DND-41 (cell line): ENCODE measurements at regions not wholly inside any gene's neighbourhood (a gene's known extent, or its start where the extent isn't known, plus 50 kb on each side); places are given as distances from the start of the nearest gene placed in this dataset.

Source experiments
- ATAC-seq: fragments of 200-7000 bp; cut with Tn5 transposase; 3 replicates; pipeline ENCODE4 v1.9.1; 2021; ENCODE audit warnings: low read depth; ENCODE audit not compliant: insufficient read depth
- DNase-seq: peaks from one replicate; pipeline ENCODE4 v3.0.0-alpha.2; 2020
- H2AFZ ChIP-seq: 2 replicates; pipeline ENCODE4 v1.6.0; 2012; ENCODE audit warnings: low read depth, low read length
- H3K27ac ChIP-seq: 2 replicates; pipeline ENCODE4 v1.5.1; 2012; ENCODE audit warnings: low read length, inconsistent platforms
- H3K27me3 ChIP-seq: fragments of 200-600 bp; sonication (generic); 2 replicates; pipeline ENCODE4 v1.6.0; 2012; ENCODE audit warnings: low read length, mild to moderate bottlenecking, inconsistent platforms; ENCODE audit not compliant: insufficient read depth, poor library complexity
- H3K36me3 ChIP-seq: 2 replicates; pipeline ENCODE4 v1.5.1; 2012; ENCODE audit warnings: low read length, inconsistent platforms; ENCODE audit not compliant: insufficient read depth
- H3K4me1 ChIP-seq: 2 replicates; pipeline ENCODE4 v1.5.1; 2012; ENCODE audit warnings: mild to moderate bottlenecking, low read length; ENCODE audit not compliant: insufficient read depth
- H3K4me2 ChIP-seq: 2 replicates; pipeline ENCODE4 v1.6.0; 2012; ENCODE audit warnings: mild to moderate bottlenecking, moderate library complexity, low read length, inconsistent platforms; ENCODE audit not compliant: insufficient read depth
- H3K4me3 ChIP-seq, 2 experiments: fragments of 200-600 bp in 1 of 2; shearing (Covaris generic) in 1 of 2; 2 replicates each; pipeline ENCODE4 v1.5.1; 2012 to 2016; ENCODE audit warnings: inconsistent platforms in 2 of 2, low read length in 2 of 2, mild to moderate bottlenecking in 2 of 2, low read depth in 1 of 2, moderate library complexity in 1 of 2
- H3K79me2 ChIP-seq: 2 replicates; pipeline ENCODE4 v1.6.0; 2012; ENCODE audit warnings: low read length, inconsistent platforms; ENCODE audit not compliant: insufficient read depth
- H3K9ac ChIP-seq: 2 replicates; pipeline ENCODE4 v1.6.0; 2012; ENCODE audit warnings: low read depth, mild to moderate bottlenecking, inconsistent platforms, low read length, moderate library complexity
- H3K9me3 ChIP-seq: 2 replicates; pipeline ENCODE4 v1.5.1; 2012; ENCODE audit warnings: low read length, moderate library complexity, mild to moderate bottlenecking, inconsistent platforms; ENCODE audit not compliant: insufficient read depth, severe bottlenecking
- H4K20me1 ChIP-seq: 2 replicates; pipeline ENCODE4 v1.6.0; 2012; ENCODE audit warnings: low read length; ENCODE audit not compliant: insufficient read depth
- EZH2 ChIP-seq: IDR thresholded peaks from 3 replicates; pipeline ENCODE4 v1.6.1; 2012; ENCODE audit warnings: borderline replicate concordance, low read depth, mild to moderate bottlenecking, moderate library complexity, low read length, inconsistent platforms; ENCODE audit not compliant: severe bottlenecking
- TF ChIP-seq, protein P1 (sequence below): IDR thresholded peaks from 2 replicates; pipeline ENCODE4 v1.5.1; 2012; ENCODE audit warnings: borderline replicate concordance, low read length, moderate library complexity, mild to moderate bottlenecking; ENCODE audit not compliant: poor library complexity, severe bottlenecking; ENCODE audit errors: extremely low read depth

DNA sequence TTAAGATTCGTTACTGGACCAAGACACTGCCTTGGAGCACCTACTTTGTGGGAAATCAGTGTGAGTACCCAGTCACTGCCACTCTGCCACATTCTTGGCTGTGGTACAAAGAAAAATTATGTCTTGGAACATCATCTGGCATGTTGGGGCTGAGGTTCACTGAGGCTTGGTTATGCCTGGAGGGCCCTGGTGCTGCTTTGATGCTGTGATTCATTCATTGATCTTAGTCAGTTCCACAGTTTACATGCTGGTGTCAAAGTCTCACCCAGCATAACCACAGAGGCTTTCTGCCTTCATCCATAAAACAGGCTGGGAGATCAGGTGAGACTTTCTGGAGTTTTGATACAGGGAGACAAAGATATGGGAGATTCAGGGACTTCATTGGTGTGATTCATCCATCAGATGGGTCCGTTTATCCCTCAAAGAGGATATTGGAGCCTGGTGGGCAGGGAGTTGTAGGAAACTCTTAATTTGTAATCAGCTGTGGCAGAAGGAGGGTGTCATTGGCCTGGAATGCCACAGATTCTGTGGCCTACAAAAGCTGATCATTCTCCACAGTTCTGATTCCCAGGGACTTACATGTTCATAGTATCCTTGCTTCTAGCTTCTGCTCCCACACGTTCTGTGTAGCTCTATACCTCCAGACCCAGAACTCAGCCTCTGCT is 322.5 kb downstream of the PMP22 start:
- Histone ChIP-seq H3K9ac (no peak overlapping the region), H2AFZ (no peak overlapping the region), H3K27ac (no peak overlapping the region), H3K4me3 (no peak overlapping the region), H3K79me2 (no peaks in the 10 kb centered on the region), H4K20me1 (no peaks in the 10 kb centered on the region), H3K9me3 (no peaks in the 10 kb centered on the region), H3K4me1 (no peaks in the 10 kb centered on the region), H3K36me3 (no peaks in the 10 kb centered on the region), H3K27me3 (peaks cover 4% of the 10 kb centered on the region), H3K4me2 (no peak overlapping the region)
- TF ChIP-seq, protein P1, sequence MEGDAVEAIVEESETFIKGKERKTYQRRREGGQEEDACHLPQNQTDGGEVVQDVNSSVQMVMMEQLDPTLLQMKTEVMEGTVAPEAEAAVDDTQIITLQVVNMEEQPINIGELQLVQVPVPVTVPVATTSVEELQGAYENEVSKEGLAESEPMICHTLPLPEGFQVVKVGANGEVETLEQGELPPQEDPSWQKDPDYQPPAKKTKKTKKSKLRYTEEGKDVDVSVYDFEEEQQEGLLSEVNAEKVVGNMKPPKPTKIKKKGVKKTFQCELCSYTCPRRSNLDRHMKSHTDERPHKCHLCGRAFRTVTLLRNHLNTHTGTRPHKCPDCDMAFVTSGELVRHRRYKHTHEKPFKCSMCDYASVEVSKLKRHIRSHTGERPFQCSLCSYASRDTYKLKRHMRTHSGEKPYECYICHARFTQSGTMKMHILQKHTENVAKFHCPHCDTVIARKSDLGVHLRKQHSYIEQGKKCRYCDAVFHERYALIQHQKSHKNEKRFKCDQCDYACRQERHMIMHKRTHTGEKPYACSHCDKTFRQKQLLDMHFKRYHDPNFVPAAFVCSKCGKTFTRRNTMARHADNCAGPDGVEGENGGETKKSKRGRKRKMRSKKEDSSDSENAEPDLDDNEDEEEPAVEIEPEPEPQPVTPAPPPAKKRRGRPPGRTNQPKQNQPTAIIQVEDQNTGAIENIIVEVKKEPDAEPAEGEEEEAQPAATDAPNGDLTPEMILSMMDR = no peak
- no peak for TF ChIP-seq EZH2
- DNase-seq (no peak), ATAC-seq (no peak)

GRCh38 chr17:14940938-14941265 is 324.2 kb downstream of the PMP22 start:
- Histone ChIP-seq H3K4me3 (no peak overlapping the region), H3K27me3 (peaks cover 4% of the 10 kb centered on the region), H3K36me3 (no peaks in the 10 kb centered on the region), H3K4me2 (no peak overlapping the region), H3K27ac (no peak overlapping the region), H4K20me1 (no peaks in the 10 kb centered on the region), H3K9me3 (no peaks in the 10 kb centered on the region), H2AFZ (no peak overlapping the region), H3K4me1 (no peaks in the 10 kb centered on the region), H3K9ac (no peak overlapping the region), H3K79me2 (no peaks in the 10 kb centered on the region)
- ATAC-seq = no peak
- no peak for TF ChIP-seq EZH2
- TF ChIP-seq, protein P1 = no peak
- no peak for DNase-seq

DNA sequence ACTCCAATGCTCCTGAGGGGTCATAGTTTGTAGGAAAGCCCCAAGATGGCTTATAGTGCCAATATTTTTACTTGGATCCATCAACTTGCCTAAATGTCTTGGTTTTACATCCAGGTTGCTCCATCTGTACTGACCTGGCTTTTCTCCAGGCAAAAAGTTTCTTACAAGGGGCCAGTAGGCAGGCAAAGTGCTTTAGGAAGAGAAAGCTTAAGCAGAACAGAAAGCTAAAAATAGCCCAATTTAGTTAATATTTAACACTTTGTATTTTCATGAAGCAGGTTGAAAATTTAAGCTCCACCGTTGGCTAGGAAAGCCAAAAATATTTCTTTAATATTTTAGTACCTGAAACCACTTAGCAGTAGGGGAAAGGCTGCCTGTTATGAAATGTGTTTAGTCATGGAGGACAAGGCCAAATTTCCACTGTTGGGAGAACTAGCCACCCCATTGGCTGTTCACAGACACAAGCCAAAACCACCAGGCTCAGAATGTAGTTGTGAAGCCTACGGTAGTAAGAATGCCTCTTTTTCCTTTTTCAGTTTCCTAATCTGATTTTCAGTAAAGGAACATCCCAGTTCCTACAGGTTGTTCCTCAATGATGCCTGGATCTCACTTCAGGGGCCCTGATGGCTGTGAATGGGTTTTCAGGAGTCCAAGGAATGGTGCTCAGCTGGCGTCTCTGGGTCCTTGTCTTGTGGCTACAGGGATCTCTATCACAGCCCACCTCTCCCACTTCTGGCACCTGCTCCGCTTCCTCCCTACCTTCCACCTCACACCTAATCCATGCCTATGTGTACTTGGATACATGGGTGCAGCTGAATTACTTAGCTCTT is 324.8 kb downstream of the PMP22 start:
- no peaks in the 10 kb centered on the region for H3K36me3 ChIP-seq
- H3K4me2 ChIP-seq = no peak overlapping the region
- no peaks in the 10 kb centered on the region for H4K20me1 ChIP-seq
- DNase-seq (no peak), ATAC-seq (no peak)
- H3K79me2 ChIP-seq = no peaks in the 10 kb centered on the region
- H3K9me3 ChIP-seq = no peaks in the 10 kb centered on the region
- no peak overlapping the region for H2AFZ ChIP-seq
- H3K4me1 ChIP-seq = no peaks in the 10 kb centered on the region
- H3K9ac ChIP-seq = no peak overlapping the region
- H3K27ac ChIP-seq = no peak overlapping the region
- peaks cover 4% of the 10 kb centered on the region for H3K27me3 ChIP-seq
- no peak overlapping the region for H3K4me3 ChIP-seq
- TF ChIP-seq, protein P1 = no peak
- TF ChIP-seq EZH2 = no peak
